GM18520 (cell line): ENCODE measurements at regions not wholly inside any gene's neighbourhood (a gene's known extent, or its start where the extent isn't known, plus 50 kb on each side); places are given as distances from the start of the nearest gene placed in this dataset.

Source experiments
- ATAC-seq: cut with Tn5 transposase; IDR thresholded peaks from one replicate; pipeline ENCODE4 v1.9.1; 2021; ENCODE audit not compliant: unreplicated experiment

DNA sequence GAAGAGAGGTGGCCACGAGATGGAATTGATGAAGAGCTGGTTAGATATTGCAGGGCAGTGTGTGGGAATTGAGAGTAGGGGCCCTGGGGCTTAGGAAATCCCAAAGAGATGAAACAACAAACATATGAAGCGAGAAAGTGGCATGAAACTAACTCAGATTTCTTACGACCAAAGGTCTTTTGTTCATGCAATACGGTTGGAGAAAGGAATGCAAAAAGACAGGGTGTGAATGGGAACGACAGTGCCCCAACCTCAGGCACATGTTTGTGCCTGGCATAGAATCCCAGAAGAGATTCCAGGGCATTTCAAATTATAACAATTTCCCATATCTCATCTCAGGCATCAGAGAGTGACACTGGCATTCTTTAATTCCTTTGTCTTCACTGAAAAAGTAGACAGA, 199.2 kb downstream of the ACTL7B start:
- ATAC-seq, result no peak

DNA sequence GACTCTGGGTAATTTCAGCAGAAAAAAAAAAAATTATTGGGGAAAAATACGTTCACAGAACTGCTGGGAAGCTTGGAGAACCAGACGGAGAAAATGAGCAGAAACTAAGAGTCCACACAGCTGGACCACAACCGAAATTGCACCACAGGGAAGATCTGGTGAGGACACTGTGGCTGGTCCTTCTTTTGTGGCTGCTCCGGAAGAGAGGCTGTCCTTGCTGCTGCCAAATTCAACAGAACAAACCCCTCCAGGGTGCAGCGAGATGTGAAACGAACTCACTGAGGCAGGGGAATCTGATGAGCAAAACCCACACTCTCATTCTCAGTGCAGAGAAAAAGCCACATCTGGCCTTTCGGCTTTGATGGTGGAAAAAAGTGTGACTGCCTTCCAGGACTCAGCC, 200.0 kb downstream of the ACTL7B start:
- ATAC-seq, result no peak

DNA sequence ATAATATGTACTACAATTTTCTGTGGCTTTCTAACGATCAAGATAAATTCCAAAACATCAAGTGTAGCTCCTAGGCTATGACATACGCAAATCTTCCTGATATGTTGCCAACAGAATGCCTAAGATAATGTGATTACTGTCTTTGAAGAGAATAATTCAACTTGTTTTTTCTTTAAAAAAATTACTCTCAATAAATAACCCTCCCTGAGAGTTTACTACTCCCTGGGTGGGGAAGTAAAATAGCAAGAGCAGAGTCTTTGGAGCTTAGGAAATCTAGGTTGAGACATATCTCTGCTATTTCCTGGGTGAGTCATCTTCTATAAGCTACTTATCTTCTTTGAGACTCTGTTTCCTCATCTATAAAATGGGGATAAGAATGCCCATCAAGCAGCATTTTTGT, 201.2 kb downstream of the ACTL7B start:
- ATAC-seq, result no peak

DNA sequence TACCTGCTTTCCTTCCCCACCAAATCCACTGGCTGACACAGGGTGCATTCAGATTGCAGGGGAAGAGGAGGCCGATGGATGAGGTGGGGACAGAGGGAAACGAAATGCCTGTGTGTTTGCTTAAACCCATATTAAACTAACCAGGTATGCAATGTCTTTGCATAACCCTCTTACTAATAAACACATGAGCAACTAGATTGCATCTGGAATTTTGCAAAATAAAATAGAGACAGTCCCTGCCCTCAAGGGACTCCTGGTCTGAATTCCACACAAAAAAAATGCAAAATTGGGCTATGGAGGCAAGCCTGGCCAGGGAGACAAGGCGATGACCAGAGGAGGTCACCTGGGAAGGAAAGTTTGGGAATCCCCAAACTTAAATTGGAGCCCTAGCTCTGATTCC, 202.9 kb downstream of the ACTL7B start:
- no peak for ATAC-seq

DNA sequence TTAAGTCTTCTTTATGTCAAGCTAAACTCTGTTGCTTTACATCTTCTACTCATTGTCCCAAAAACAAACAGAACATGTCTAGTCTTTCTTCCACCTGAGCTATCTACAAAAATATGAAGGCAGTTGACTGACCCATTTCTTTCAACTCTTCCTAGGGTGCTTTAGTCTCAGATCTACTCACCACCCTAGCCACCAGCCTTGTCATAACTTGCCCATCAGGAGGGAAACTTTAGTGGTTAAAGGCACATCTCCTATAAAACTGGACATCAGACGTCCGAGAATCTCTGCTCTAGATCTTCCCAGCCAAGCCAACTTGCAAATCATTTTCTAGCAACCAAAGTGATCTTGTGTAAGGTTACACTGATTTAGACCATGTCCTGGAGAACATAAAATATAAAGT, 205.0 kb downstream of the ACTL7B start:
- ATAC-seq, result no peak

DNA sequence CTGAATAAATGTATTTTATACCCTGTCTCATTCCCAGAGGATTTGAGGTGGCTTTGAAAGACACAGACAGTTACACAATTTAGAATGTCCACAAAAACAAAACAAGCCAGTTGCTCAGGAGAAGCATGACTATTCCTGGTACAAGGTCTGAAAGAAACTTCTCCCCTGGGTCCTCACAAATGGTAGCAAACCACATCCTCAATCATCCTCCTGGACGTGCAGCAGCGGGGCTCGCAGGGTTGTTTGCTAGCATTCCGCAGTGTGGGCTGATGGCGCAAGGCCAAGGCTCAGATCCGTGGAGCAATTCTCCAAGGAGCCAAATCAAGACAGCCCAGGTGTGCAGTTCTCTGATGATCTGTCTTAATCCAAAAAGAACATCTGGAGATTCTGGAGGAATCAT, 210.3 kb downstream of the ACTL7B start:
- no peak for ATAC-seq

DNA sequence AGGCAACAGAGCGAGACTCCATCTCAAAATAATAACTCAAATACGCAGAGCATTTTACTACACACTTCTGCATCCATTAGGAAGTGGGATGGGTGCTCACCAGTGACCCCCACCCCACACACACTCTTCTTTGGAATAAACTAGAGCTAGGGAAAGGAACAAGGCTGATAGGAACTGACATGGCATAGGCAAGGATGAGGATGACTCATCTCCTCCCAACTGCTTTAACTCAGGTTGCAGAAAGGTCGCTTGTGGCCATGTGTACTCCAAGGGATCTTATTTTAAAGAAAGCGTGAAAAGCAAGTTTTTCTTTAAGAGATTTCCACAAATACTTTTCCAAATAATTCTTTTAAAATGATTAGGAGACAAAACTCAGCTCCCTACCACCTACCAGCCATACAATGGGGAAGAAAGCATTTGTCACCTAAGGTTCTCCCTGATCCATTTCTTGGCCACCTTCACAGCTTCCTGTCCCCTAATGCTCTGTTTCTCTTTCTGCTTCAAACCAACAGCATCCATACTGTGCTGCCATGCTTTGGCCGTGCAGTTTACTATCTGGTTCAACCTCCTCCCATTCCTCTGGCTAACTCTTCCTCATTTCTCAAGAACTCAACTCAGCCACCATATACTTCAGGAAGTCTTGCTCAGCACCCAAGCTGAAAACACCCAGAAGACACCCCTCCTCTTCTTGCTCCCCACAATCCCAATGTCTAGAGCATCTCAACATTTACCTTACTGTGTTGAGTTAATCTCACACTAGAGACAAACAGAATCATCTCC, 211.9 kb downstream of the ACTL7B start:
- no peak for ATAC-seq

DNA sequence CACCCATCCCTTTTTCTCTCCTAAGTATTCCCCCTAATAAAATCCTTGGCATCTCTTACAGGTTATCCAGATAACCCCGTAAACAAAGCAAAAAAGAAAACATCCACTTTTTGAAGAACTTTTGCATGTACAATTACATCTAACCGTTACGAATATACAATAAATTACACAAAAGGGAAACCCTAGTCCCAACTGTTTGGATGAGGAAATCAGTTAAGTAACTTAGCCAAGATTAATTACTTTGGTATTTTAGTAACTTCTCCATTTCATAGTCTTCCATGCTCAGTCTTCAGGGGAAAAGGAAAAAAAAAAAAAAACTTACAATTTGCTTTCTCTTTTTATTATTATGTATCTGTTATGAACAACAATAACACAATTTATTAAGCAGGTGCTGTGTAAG, 212.9 kb downstream of the ACTL7B start:
- no peak for ATAC-seq

DNA sequence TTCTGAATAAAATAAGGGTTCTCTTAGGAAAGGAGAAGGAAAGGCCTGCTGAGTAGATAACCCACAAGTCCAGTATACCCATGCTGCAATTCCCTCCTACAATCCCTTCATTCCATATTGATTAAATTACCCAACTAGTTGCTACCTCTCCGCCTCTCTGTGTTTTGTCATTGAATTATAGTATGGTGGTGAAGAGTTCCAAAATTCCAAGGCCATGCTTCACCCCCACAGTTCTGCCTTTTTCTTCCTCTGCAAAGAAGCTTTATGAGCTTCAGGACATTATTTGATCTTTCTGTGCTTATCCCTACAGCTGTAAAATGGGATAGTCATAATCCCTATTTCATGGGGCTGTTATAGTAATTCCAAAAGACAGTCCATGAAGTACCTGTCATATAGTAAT, 215.6 kb downstream of the ACTL7B start:
- no peak for ATAC-seq

DNA sequence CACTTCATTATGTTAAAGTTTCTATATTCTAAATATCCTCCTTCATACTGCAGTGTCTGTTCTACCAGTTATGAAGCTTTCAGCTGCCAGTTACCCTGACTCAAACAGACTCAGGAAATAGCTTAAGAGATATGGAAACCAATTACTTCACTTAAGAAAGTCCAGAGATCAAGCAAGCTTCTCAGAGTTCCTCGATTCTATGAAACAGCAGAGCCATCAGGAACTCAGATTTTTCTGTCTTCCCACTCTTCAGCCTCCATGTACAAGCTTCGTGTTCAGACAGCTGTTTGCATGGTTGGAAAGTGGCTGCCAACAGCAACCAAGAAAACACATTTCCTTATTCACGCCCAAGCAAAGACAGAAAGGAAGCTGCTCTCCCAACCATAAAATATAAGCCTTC, 216.1 kb downstream of the ACTL7B start:
- no peak for ATAC-seq

DNA sequence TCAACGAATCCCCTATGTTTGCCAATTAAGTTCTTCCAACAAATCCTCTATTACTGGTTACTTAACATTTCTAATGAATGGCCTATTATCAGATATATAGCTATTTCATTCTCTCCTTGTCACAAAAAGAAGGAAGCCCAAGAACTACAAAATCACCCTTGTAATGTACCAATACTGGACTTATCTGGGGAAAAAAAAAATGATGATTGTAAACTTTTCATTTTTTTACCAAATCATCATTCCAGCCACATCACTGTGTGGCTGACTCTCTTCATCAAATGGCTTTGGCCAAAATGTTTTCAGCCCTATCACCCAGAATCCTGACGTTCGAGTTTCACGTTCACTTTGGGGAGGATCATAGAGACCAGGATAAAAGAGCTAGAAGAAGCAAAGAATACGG, 216.7 kb downstream of the ACTL7B start:
- no peak for ATAC-seq

DNA sequence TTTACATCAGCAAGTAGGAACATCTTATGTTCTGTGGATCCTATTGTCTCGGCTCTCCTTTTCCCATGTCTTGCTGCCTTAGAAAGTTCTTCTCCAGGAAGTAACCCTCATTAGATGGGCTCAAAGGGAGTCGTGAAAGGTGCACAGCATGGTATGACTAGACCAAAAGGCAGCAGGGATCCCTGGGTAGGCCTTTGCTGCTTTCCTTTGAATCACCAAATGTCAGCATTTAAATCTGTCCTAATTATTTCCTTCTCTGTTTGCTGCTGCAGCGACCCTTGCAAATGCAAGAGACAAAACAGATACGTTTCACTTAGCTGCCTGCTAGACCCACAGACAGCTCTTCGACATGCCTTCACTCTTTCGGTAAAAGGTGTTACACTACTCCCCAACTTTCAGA, 218.4 kb downstream of the ACTL7B start:
- no peak for ATAC-seq

DNA sequence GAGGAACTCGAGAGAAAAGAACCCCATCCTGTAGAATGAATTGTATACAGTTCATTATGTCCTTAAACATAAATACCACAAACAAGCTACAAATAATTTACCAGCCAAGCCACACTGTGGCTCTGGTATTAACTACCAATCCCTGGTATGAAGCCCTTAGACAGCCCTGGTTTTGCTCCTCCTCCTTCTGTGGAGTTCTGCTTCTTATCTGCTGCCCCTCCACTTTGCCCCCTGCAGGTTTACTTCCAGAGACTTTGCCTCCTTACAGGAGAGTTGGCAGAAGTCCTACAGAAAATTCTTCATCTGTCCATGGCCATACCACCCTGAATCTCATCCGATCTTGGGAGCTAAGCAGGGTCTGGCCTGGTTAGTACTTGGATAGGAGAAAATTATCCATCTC, 219.8 kb downstream of the ACTL7B start:
- ATAC-seq, result no peak

DNA sequence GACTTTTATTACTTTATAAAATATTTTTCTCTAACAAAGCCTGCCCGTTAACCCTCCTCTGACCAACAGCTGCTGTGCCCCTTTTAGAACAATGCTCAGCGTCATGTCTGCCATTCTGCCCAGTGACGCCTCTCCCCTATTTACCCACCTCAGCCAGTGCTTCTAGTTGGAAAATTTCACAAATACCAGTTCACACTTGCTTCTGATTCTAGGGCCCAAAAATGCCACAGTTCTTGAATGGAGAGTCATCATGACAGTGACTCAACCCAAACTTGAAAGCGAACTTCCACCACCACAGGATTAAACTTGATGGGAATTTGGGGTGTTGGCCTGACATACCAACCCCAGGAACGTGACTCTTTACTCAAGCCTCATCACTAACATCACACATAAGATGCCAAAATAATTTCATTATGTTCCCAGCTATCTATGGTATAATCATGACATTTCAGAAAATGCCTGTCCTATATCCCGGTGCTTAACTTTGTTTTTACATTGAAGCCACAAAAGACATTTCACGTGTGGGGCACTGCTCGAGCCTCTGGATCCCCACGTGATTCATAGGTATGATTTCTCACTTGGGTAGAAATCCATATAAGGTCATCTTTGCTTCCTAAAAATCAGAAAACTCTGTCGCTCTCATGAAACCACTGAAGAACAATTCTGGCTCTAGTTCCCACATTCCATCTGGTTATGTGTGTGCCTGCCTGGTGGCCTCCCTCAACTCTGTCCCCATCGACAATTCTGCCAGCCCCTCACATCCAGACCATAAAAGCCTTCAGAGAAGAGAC, 220.9 kb downstream of the ACTL7B start:
- no peak for ATAC-seq

DNA sequence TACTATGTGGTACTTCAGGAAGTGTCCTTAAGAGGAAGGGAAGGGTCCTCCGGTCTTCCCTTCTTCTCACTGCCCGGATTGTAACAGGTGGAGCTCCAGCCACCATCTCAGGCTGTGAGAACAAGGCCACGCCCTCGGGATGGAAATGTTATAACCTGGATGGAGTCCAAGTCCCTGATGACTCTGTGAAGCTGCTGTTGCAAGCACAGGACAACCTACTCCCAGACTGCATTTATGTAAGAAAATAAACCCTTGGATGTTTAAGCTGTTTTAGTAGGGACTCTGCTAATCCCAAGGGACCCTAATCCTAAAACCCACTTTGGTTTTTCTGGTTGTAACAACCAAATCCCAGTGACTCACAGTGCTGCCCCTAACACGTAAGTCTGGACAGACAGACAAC, 221.6 kb downstream of the ACTL7B start:
- ATAC-seq, result no peak

DNA sequence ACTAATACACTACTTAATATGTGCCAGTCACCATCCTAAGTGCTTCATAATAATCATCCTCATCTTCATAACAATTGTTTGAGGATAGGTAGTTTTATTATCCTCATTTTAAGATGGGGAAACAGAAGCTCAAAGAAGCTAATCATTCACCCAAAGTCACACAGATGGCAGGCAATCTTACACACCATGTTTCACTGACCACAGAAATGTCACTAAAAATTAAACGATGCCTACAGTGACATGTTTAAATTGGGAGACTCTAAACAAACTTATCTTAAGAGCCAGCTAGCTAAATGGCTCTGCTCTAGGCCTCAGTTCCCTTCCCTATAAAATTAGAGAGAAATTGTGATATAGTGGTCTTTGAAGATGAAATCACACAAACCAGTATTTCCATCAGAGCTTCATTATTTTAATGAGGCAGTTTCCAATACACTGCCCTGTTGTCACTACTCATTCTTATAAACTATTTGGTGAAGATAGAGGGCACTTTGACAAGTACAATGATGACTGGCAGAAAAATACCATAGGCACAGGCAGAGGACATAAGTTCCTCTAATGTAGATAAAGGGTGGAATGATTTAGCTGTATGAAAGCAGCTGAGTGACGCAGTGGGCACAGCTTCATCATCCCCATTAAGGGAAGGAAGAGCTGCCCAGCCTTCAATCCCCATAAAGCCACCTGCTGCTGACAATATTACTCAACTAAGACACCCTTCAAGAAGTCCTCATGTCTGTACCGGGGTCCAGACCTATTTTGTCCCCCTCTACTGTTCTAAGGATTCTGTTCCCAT, 224.1 kb downstream of the ACTL7B start:
- no peak for ATAC-seq

DNA sequence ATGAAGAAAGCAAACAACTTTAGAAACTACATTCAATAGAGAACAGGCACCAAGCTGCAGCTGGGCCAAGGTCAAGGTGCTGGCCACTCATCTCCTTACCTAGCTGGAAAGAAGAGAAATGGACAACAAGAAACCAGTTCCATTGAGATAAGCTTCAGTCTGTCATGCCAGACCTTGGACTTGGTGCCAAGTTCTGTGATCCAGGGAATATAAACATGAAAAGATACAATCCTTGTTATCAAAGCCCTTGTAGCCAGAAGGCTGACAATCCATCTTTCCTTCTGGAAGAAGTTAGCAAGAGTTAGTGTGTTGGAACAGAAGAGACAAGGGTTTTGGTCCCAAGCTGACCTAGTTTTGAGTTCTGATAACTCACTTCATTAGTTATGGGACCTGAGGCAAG, 227.5 kb downstream of the ACTL7B start:
- ATAC-seq, result no peak

DNA sequence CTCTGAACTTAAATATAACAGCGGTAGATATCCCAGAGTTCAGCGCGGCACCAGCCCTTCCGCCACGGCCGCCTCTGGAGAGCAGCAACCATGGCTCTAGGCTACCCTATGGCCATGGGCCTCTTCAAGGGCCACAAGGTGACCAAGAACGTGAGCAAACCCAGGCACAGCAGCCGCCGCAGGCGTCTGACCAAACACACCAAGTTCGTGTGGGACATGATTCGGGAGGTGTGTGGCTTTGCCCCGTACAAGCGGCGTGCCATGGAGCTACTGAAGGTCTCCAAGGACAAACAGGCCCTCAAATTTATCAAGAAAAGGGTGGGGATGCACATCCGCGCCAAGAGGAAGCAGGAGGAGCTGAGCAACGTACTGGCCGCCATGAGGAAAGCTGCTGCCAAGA, 229.0 kb downstream of the ACTL7B start:
- no peak for ATAC-seq

DNA sequence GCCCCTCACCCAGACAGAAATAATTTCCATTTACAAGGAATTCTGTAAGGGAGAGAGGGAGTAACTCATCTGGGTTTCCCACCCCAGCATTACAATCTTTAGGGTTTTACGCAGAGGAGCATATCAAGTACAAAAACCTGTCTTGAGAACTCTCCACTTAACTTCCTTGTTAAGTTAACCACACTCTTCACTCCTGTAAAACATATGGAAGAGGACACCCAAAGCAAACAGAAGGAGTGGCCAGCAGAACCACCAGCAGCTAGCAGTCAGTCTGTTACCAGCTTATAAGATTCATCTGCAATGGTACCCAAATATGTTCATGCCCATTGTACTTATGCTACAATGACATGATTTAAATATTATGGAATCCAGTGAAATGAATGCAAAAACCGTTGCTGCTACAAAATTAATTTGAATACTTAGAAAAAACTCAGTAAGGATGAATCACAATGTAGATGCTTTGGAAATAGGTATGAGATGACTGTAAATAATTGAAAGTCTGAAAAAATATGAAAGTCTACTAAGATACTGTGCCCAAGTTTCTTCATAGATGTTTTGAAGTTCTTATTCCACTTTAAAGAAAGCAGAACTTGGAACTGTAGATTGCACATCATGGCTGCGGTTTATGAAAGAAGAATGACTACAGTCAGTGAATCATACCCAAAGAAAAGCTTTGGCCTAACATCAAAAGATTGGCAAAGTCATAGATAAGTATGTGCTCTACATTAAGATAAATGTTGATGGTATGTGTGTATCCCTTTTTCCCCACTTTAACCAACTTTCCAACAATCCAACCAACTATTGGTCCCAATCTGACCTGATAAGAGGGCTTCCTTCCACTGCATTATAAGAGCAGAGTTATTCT, 233.6 kb downstream of the ACTL7B start:
- no peak for ATAC-seq

DNA sequence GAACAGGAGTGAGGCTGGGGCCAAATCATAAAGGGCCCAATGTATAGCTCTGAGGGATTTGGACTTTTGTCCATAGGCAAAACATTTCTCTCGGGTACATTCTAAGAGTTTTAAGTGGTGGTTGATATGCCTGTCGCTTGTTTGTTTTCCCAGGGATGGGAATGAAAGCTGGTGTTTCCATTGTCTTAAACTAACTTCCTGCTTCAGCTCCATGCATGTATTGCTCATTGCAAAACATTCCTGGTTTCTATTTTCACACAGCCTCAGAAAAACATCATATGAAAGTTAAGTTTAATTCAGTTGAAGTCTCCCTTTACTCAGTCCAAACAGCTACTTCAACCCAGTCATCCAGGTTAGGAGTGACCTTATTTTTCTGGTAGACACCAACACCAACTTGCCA, 235.0 kb downstream of the ACTL7B start:
- ATAC-seq, result no peak
